ENCODE measurements at regions not wholly inside any gene's neighbourhood (a gene's known extent, or its start where the extent isn't known, plus 50 kb on each side); places are given as distances from the start of the nearest gene placed in this dataset.

GRCh38 chr3:177810162-177810623, 612.9 kb upstream of the TBL1XR1 start:
- TF ChIP-seq EP300 (IDR thresholded peaks at IDR 0.05) (no peak), POLR2A (IDR thresholded peaks at IDR 0.05) (no peak), POLR2AphosphoS5 (IDR thresholded peaks at IDR 0.05) (no peak), CTCF (IDR thresholded peaks at IDR 0.05) (no peak)
- DNase-seq (ENCODE audit: low spot score in 2 of 2) = no peak
- H3K27ac ChIP-seq = peak overlapping the region; percentile 30

GRCh38 chr3:177811112-177811511, 613.8 kb upstream of the TBL1XR1 start:
- TF ChIP-seq EP300 (IDR thresholded peaks at IDR 0.05) (no peak), POLR2AphosphoS5 (IDR thresholded peaks at IDR 0.05) (no peak), CTCF (IDR thresholded peaks at IDR 0.05) (no peak), POLR2A (IDR thresholded peaks at IDR 0.05) (no peak)
- 91% methylated on average over 3 of the region's 3 CpGs for WGBS
- Histone ChIP-seq H3K27ac (no peak overlapping the region), H3K36me3 (no peaks in the 10 kb centered on the region), H3K9me3 (no peaks in the 10 kb centered on the region), H3K4me1 (peaks cover 17% of the 10 kb centered on the region), H3K27me3 (no peaks in the 10 kb centered on the region), H3K4me3 (no peak overlapping the region)
- DNase-seq (ENCODE audit: low spot score in 2 of 2) = no peak

More at GRCh38 chr3:177810162-177810623, 612.9 kb upstream of the TBL1XR1 start:
- WGBS = 9% methylated on average over 3 of the region's 3 CpGs
- Histone ChIP-seq H3K36me3 (no peaks in the 10 kb centered on the region), H3K27me3 (no peaks in the 10 kb centered on the region), H3K4me3 (no peak overlapping the region), H3K4me1 (peaks cover 17% of the 10 kb centered on the region), H3K9me3 (no peaks in the 10 kb centered on the region)

GRCh38 chr3:177811835-177812234, 614.6 kb upstream of the TBL1XR1 start:
- Histone ChIP-seq H3K4me1 (peaks cover 18% of the 10 kb centered on the region), H3K27ac (no peak overlapping the region), H3K36me3 (no peaks in the 10 kb centered on the region), H3K27me3 (no peaks in the 10 kb centered on the region), H3K9me3 (no peaks in the 10 kb centered on the region), H3K4me3 (no peak overlapping the region)
- DNase-seq (ENCODE audit: low spot score in 2 of 2) = no peak
- WGBS = 100% methylated on average over 1 of the region's 1 CpG
- TF ChIP-seq EP300 (IDR thresholded peaks at IDR 0.05) (no peak), POLR2AphosphoS5 (IDR thresholded peaks at IDR 0.05) (no peak), POLR2A (IDR thresholded peaks at IDR 0.05) (no peak), CTCF (IDR thresholded peaks at IDR 0.05) (no peak)

GRCh38 chr3:177812492-177812891, 615.2 kb upstream of the TBL1XR1 start:
- DNase-seq (ENCODE audit: low spot score in 2 of 2) = no peak
- Histone ChIP-seq H3K4me1 (peaks cover 23% of the 10 kb centered on the region), H3K36me3 (no peaks in the 10 kb centered on the region), H3K27ac (no peak overlapping the region), H3K4me3 (no peak overlapping the region), H3K9me3 (no peaks in the 10 kb centered on the region), H3K27me3 (no peaks in the 10 kb centered on the region)
- TF ChIP-seq CTCF (IDR thresholded peaks at IDR 0.05) (no peak), POLR2A (IDR thresholded peaks at IDR 0.05) (no peak), EP300 (IDR thresholded peaks at IDR 0.05) (no peak), POLR2AphosphoS5 (IDR thresholded peaks at IDR 0.05) (no peak)
- WGBS = 68% methylated on average over 5 of the region's 5 CpGs

GRCh38 chr3:177813322-177813721, 616.0 kb upstream of the TBL1XR1 start:
- Histone ChIP-seq H3K9me3 (no peaks in the 10 kb centered on the region), H3K27ac (no peak overlapping the region), H3K36me3 (no peaks in the 10 kb centered on the region), H3K4me3 (no peak overlapping the region), H3K27me3 (no peaks in the 10 kb centered on the region), H3K4me1 (peaks cover 23% of the 10 kb centered on the region)
- TF ChIP-seq EP300 (IDR thresholded peaks at IDR 0.05) (no peak), POLR2A (IDR thresholded peaks at IDR 0.05) (no peak), POLR2AphosphoS5 (IDR thresholded peaks at IDR 0.05) (no peak), CTCF (IDR thresholded peaks at IDR 0.05) (no peak)
- WGBS = 74% methylated on average over 3 of the region's 3 CpGs
- DNase-seq (ENCODE audit: low spot score in 2 of 2) = no peak
